ENCODE measurements at regions not wholly inside any gene's neighbourhood (a gene's known extent, or its start where the extent isn't known, plus 50 kb on each side); places are given as distances from the start of the nearest gene placed in this dataset.

DNA sequence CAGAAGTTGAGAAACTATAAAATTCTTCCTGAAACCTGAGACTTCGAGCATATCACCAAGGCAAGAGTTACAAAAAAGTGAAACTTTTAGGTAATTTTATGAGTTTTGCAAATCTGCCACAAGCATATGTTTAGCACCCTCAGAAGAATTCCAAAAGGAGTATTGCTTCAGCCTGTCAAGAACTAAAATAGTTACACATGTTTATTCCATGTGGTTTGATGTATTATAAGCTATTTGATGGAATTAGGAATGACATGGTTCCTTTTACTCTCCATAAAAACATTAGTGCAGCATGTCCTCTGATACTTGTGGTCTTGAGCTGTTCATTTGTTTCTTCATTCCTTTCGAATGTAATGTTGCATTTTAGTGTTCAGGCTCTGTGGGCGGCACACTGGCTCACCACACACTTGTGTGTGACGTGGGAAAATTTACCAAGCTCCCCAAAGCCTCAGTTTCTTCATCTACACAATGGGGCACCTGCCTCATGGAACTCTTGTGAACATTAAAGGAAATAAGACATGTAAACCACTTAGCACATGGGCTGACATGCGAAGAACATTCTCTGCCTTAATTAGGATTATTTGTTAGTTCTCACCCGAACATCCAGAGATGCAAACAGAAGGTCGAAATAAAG lies 204.2 kb upstream of the FOXF1 start (continued):
- TF ChIP-seq, protein P1, sequence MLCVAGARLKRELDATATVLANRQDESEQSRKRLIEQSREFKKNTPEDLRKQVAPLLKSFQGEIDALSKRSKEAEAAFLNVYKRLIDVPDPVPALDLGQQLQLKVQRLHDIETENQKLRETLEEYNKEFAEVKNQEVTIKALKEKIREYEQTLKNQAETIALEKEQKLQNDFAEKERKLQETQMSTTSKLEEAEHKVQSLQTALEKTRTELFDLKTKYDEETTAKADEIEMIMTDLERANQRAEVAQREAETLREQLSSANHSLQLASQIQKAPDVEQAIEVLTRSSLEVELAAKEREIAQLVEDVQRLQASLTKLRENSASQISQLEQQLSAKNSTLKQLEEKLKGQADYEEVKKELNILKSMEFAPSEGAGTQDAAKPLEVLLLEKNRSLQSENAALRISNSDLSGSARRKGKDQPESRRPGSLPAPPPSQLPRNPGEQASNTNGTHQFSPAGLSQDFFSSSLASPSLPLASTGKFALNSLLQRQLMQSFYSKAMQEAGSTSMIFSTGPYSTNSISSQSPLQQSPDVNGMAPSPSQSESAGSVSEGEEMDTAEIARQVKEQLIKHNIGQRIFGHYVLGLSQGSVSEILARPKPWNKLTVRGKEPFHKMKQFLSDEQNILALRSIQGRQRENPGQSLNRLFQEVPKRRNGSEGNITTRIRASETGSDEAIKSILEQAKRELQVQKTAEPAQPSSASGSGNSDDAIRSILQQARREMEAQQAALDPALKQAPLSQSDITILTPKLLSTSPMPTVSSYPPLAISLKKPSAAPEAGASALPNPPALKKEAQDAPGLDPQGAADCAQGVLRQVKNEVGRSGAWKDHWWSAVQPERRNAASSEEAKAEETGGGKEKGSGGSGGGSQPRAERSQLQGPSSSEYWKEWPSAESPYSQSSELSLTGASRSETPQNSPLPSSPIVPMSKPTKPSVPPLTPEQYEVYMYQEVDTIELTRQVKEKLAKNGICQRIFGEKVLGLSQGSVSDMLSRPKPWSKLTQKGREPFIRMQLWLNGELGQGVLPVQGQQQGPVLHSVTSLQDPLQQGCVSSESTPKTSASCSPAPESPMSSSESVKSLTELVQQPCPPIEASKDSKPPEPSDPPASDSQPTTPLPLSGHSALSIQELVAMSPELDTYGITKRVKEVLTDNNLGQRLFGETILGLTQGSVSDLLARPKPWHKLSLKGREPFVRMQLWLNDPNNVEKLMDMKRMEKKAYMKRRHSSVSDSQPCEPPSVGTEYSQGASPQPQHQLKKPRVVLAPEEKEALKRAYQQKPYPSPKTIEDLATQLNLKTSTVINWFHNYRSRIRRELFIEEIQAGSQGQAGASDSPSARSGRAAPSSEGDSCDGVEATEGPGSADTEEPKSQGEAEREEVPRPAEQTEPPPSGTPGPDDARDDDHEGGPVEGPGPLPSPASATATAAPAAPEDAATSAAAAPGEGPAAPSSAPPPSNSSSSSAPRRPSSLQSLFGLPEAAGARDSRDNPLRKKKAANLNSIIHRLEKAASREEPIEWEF (IDR thresholded peaks at IDR 0.05; ENCODE audit: insufficient replicate concordance, low read depth, low read length), result no peak
- no peak for TF ChIP-seq E2F4 (IDR thresholded peaks at IDR 0.05; ENCODE audit: low read depth, low read length)

DNA sequence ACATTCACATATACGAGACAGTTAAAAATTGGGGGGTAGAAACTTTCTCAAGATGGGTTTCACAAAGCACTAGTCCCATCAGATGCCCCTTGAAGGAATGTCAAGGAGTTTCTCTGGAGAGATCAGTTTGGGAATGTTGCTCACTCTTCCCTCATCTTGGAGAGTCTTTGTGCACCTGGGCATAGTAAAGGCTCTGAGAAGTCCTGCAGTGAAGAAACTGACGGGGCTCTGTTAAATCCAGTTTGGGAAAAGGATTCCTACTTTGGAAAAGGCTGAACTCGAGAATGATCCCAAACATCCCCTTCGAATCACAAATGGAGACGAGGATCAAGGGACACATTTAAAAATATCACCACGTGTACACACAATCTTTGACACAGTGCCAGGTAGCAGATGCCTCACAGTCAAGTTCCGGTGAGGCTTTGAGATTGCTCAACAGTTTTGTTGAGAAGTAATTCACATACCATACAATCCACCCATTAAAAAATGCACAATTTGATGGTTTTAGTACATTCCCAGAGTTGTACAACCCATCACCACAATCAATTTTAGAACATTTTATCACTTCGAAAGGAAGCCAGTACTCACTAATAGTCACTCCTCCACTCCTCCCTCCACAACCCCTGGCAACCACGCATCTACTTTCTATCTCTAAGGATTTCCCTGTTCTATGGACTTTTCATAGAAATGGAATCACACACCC lies 203.4 kb upstream of the FOXF1 start:
- SMC1A ChIA-PET (ENCODE audit: uncharacterized antibody, unreplicated experiment), result no interaction called here
- in situ Hi-C loops (cut with MboI), result no loop called here
- BruUV-seq (replicated peaks), result no TSS peak
- TF ChIP-seq LARP7 (IDR thresholded peaks at IDR 0.05), result no peak
- no peak for TF ChIP-seq ZBTB40 (IDR thresholded peaks at IDR 0.05; ENCODE audit: borderline replicate concordance)
- TF ChIP-seq GATAD2B (conservative IDR thresholded peaks at IDR 0.05; ENCODE audit: low read depth), result no peak
- TF ChIP-seq ZBTB11 (CRISPR knock-in tag; IDR thresholded peaks at IDR 0.05), result no peak

More for the DNA sequence above, 203.4 kb upstream of the FOXF1 start:
- Histone ChIP-seq H2AFZ (ENCODE audit: control insufficient read depth, low read depth, low read length) (no peak overlapping the region), H3K9me3 (replicated peaks; ENCODE audit: control insufficient read depth, insufficient read depth, low read length) (no peaks in the 10 kb centered on the region), H3K9ac (ENCODE audit: control insufficient read depth, insufficient read depth, low read length) (no peak overlapping the region), H3K36me3 (ENCODE audit: control insufficient read depth in 2 of 2, insufficient read depth in 2 of 2, low read length in 1 of 2) (no peaks in the 10 kb centered on the region), H3K4me2 (ENCODE audit: control insufficient read depth, insufficient read depth) (no peak overlapping the region), H3K79me2 (ENCODE audit: control insufficient read depth, insufficient read depth, low read length) (no peaks in the 10 kb centered on the region), H3K27ac (ENCODE audit: control insufficient read depth, insufficient read depth) (no peak overlapping the region), H3K4me1 (ENCODE audit: control insufficient read depth, insufficient read depth, low read length) (no peaks in the 10 kb centered on the region), H3K4me3 (no peak overlapping the region), H3K27me3 (replicated peaks in 1 of 2; ENCODE audit: control insufficient read depth in 2 of 2, insufficient read depth in 2 of 2, low read length in 1 of 2) (peaks cover 0 to 2% of the 10 kb centered on the region in 2 experiments; a peak in 1 of 4 replicates), H4K20me1 (ENCODE audit: control insufficient read depth, insufficient read depth) (no peaks in the 10 kb centered on the region)
- intact Hi-C loops (cut with micrococcal nuclease; ENCODE audit: unreplicated experiment), result no loop called here
- DNase-seq (ENCODE audit: low read depth, low spot score) (no peak), FAIRE-seq (no peak), ATAC-seq (no peak)
- ChIA-PET RAD21 (ENCODE audit: unreplicated experiment) (no interaction called here), POLR2A (no interaction called here), CTCF (no interaction called here)
- WGBS (ENCODE audit: insufficient coverage, insufficient replicate concordance, low lambda C conversion rate, missing lambda C conversion rate), result 20% methylated on average over 9 of the region's 9 CpGs

All from GM12878 (cell line).